ENCODE measurements at regions not wholly inside any gene's neighbourhood (a gene's known extent, or its start where the extent isn't known, plus 50 kb on each side); places are given as distances from the start of the nearest gene placed in this dataset.

DNA sequence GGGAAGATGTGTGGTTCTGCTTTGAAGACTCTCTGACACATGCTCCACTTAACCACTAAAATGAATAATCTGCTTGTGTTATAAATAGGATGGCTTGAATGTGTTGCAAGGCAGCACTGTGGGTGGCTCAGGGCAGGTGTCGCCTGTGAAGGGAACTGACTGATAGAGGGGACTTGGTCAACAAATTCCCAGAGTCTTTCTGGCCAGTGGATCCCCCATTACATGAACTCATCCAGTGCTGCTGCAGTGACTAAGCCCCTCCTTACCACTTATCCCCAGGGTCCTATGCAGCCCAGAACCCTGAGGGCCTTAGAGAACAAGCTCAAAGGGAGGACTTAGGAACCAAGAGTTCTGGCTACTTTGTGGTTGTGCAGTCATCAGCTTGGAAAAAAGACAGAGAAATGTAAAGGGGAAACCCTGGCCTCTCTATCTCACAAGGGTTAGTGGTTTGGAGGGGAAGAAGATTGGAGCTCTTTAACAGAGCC, 226.2 kb upstream of the TNP1 start:
- intact Hi-C loops (cut with DNase I), result no loop called here
- no peaks in the 10 kb centered on the region for H3K4me1 ChIP-seq
- ATAC-seq, result no peak
- H3K36me3 ChIP-seq (replicated peaks in 1 of 2; ENCODE audit: insufficient read depth in 1 of 2, low read depth in 2 of 2), result no peaks in the 10 kb centered on the region
- no peak overlapping the region for H3K27ac ChIP-seq
- DNase-seq, result no peak
- 61 to 67% methylated on average over 1 of the region's 1 CpG for WGBS, 2 donors
- H3K27me3 ChIP-seq, result no peaks in the 10 kb centered on the region
- TF ChIP-seq, protein P1, sequence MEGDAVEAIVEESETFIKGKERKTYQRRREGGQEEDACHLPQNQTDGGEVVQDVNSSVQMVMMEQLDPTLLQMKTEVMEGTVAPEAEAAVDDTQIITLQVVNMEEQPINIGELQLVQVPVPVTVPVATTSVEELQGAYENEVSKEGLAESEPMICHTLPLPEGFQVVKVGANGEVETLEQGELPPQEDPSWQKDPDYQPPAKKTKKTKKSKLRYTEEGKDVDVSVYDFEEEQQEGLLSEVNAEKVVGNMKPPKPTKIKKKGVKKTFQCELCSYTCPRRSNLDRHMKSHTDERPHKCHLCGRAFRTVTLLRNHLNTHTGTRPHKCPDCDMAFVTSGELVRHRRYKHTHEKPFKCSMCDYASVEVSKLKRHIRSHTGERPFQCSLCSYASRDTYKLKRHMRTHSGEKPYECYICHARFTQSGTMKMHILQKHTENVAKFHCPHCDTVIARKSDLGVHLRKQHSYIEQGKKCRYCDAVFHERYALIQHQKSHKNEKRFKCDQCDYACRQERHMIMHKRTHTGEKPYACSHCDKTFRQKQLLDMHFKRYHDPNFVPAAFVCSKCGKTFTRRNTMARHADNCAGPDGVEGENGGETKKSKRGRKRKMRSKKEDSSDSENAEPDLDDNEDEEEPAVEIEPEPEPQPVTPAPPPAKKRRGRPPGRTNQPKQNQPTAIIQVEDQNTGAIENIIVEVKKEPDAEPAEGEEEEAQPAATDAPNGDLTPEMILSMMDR (IDR thresholded peaks at IDR 0.05), result no peak
- no peak for TF ChIP-seq POLR2A (IDR thresholded peaks at IDR 0.05)
- no peaks in the 10 kb centered on the region for H3K9me3 ChIP-seq
- no peak overlapping the region for H3K4me3 ChIP-seq

DNA sequence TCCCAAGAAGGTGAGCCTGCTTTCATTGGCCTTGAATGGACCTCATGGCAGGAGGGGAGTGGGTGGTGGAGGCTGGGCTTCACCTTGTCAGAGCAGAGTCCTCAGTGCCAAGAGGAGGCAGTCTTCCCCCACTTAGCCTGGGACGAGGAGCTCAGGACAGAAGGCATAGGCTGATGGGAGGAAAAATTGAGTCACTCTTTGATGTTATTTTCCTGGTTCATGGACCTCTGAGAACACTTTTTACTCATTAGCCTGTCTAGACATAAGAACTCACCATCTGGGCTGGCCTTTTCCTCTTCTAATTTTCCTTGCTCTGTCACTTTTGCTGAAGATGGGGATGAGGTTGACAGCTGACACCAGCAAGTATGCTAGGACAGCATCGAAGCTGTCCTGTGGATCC, 225.7 kb upstream of the TNP1 start:
- Histone ChIP-seq H3K27ac (no peak overlapping the region), H3K4me3 (no peak overlapping the region), H3K4me1 (no peaks in the 10 kb centered on the region), H3K27me3 (no peaks in the 10 kb centered on the region), H3K9me3 (no peaks in the 10 kb centered on the region), H3K36me3 (replicated peaks in 1 of 2; ENCODE audit: insufficient read depth in 1 of 2, low read depth in 2 of 2) (no peaks in the 10 kb centered on the region)
- DNase-seq, result no peak
- no peak for TF ChIP-seq POLR2A (IDR thresholded peaks at IDR 0.05)
- TF ChIP-seq, protein P1 (IDR thresholded peaks at IDR 0.05), result no peak
- no peak for ATAC-seq
- WGBS, 2 donors, result 59 to 71% methylated on average over 2 of the region's 2 CpGs
- intact Hi-C loops (cut with DNase I), result no loop called here

DNA sequence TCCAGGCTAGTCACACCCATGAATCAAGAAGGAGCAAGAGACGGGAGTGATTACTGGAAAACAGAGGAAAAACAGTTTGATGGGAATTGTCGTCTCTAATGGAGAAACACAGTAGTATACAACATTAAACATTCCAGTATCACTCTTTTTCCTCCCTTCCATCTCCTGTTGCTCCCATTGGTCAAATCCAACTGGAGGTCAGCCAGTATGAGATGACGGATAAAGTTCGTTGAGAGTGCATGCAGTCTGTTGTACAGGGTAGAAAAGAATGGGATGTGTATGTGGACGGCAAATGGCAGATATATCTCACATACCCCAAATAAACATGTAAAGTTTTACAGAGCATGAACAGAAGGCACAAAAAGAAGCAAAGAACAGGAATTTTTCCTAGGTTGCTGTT, 221.9 kb upstream of the TNP1 start:
- Histone ChIP-seq H3K27ac (no peak overlapping the region), H3K36me3 (replicated peaks in 1 of 2; ENCODE audit: insufficient read depth in 1 of 2, low read depth in 2 of 2) (no peaks in the 10 kb centered on the region), H3K4me1 (no peaks in the 10 kb centered on the region), H3K27me3 (no peaks in the 10 kb centered on the region), H3K9me3 (no peaks in the 10 kb centered on the region), H3K4me3 (no peak overlapping the region)
- DNase-seq (no peak), ATAC-seq (no peak)
- intact Hi-C loops (cut with DNase I), result no loop called here
- no peak for TF ChIP-seq POLR2A (IDR thresholded peaks at IDR 0.05)
- TF ChIP-seq, protein P1 (IDR thresholded peaks at IDR 0.05), result no peak
- WGBS, 2 donors, result 83 to 86% methylated on average over 5 of the region's 5 CpGs

DNA sequence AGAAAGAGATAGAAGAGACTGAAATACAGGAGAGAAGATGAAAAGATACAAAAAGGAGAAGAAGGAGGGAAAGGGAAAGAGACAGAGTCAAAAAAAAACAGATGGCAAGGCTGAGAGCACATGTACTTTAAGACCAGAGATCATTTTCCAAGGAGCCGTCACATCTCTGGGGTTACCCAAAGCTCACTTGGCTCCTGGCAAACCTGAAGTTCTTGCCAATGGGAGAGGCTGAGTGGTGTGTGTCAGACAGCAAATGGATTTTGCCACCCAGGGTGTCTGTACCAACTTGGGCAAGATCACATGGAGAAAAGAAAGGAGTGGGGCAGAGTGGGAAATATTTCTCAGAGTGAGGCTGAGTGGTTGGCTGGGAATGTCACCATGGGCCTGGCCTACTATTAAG, 219.3 kb upstream of the TNP1 start:
- Histone ChIP-seq H3K27ac (no peak overlapping the region), H3K4me3 (no peak overlapping the region), H3K36me3 (replicated peaks in 1 of 2; ENCODE audit: insufficient read depth in 1 of 2, low read depth in 2 of 2) (no peaks in the 10 kb centered on the region), H3K4me1 (no peaks in the 10 kb centered on the region), H3K27me3 (no peaks in the 10 kb centered on the region), H3K9me3 (no peaks in the 10 kb centered on the region)
- 87 to 89% methylated on average over 1 of the region's 1 CpG for WGBS, 2 donors
- TF ChIP-seq, protein P1 (IDR thresholded peaks at IDR 0.05), result no peak
- no peak for TF ChIP-seq POLR2A (IDR thresholded peaks at IDR 0.05)
- DNase-seq, result no peak
- intact Hi-C loops (cut with DNase I), result no loop called here
- no peak for ATAC-seq

DNA sequence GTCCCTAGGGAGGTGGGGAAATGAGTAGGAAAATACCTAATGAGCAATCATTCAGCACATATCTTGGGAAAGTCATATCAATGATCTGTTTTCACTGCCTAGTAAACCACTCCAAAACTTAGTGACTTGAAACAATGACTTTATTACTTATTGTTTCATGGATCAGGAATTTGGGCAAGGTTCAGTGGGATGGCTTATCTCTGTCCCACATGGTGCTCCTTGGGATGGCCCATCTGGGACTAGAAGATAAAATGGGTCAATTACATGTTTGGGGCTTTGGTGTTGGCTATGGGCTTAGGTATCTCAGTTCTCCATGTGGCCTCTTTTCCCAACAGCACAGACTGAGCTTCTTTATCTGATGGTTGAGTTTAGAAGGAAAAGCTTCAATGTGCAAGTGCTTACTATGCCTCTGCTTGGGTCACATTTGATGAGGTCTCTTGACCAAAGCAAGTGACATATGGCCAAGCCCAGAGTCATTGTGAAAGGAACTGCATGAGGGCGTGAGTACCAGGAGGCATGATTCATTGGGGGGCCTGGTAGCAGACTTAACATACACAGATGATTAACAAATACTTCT, 218.1 kb upstream of the TNP1 start:
- 76 to 89% methylated on average over 1 of the region's 1 CpG for WGBS, 2 donors
- no peak for TF ChIP-seq POLR2A (IDR thresholded peaks at IDR 0.05)
- TF ChIP-seq, protein P1 (IDR thresholded peaks at IDR 0.05), result no peak
- intact Hi-C loops (cut with DNase I), result no loop called here
- Histone ChIP-seq H3K27ac (no peak overlapping the region), H3K9me3 (no peaks in the 10 kb centered on the region), H3K36me3 (replicated peaks in 1 of 2; ENCODE audit: insufficient read depth in 1 of 2, low read depth in 2 of 2) (no peaks in the 10 kb centered on the region), H3K4me3 (no peak overlapping the region), H3K4me1 (no peaks in the 10 kb centered on the region), H3K27me3 (no peaks in the 10 kb centered on the region)
- ATAC-seq (no peak), DNase-seq (no peak)

Data from body of pancreas (tissue), 4 donors.